Embryonic facial prominence (tissue), 1 donor: ENCODE measurements at regions not wholly inside any gene's neighbourhood (a gene's known extent, or its start where the extent isn't known, plus 50 kb on each side); places are given as distances from the start of the nearest gene placed in this dataset.

ENCODE experiments used
- DNase-seq: peaks from one replicate; pipeline ENCODE4 v3.0.0-alpha.2; 2016; ENCODE audit errors: extremely low spot score

- no peak for DNase-seq
Observed at GRCh38 chr3:103785537-103785936, 1350.7 kb downstream of the ZPLD1 start.

- no peak for DNase-seq
Observed at GRCh38 chr3:103786296-103786695, 1351.5 kb downstream of the ZPLD1 start.

GRCh38 chr3:103787164-103787871 lies 1352.5 kb downstream of the ZPLD1 start:
- no peak for DNase-seq

- no peak for DNase-seq
Observed at GRCh38 chr3:103787879-103788278, 1353.1 kb downstream of the ZPLD1 start.

- DNase-seq: no peak
Observed at GRCh38 chr3:103791786-103792515, 1357.1 kb downstream of the ZPLD1 start.

- no peak for DNase-seq
Observed at GRCh38 chr3:103794656-103795055, 1359.8 kb downstream of the ZPLD1 start.

- DNase-seq: no peak
Observed at GRCh38 chr3:103796068-103796467, 1361.3 kb downstream of the ZPLD1 start.

- no peak for DNase-seq
Observed at GRCh38 chr3:103803787-103804186, 1369.0 kb downstream of the ZPLD1 start.

GRCh38 chr3:103810167-103810566 lies 1375.4 kb downstream of the ZPLD1 start:
- DNase-seq: no peak

- no peak for DNase-seq
Observed at GRCh38 chr3:103813955-103814354, 1379.1 kb downstream of the ZPLD1 start.

DNA sequence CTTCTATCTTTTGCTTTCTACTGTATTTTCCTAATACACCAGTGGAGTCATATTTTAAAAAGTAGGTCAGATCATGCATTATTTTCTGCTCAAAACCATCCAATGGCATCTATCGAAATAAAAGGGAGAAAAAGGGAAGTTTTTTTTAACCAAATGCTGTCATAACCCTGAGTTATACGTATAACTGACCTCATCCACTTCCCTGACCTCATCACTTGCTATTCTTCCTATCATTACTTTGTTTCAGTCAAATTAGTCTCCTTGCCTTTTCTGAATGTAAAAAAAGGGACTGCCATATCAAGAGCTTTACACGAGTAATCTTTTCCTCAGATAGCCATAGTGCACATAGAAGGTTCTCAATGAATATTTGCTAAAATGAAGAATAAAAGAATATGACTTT lies 1383.6 kb downstream of the ZPLD1 start:
- DNase-seq: no peak

DNA sequence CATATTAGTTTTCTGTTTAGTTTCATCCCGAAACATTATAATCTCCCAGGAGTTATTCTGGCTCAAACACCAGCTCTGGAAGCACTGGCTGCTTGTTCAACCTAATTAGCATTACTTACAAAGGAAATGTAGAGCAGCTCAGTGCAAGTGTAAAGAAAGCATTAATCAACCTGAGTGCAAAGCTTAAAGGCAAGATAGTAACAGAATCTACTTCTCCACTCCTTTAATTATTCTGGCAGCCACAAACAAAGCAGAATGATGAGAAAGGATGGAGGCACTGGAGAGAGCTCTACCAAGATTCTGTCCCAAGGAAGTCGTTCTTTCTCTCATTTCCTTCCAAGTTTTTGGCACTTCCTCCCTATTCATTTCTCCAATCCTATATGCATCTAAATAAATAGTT lies 1384.0 kb downstream of the ZPLD1 start:
- DNase-seq: no peak

- DNase-seq: no peak
Observed at GRCh38 chr3:103825586-103825985, 1390.8 kb downstream of the ZPLD1 start.

DNA sequence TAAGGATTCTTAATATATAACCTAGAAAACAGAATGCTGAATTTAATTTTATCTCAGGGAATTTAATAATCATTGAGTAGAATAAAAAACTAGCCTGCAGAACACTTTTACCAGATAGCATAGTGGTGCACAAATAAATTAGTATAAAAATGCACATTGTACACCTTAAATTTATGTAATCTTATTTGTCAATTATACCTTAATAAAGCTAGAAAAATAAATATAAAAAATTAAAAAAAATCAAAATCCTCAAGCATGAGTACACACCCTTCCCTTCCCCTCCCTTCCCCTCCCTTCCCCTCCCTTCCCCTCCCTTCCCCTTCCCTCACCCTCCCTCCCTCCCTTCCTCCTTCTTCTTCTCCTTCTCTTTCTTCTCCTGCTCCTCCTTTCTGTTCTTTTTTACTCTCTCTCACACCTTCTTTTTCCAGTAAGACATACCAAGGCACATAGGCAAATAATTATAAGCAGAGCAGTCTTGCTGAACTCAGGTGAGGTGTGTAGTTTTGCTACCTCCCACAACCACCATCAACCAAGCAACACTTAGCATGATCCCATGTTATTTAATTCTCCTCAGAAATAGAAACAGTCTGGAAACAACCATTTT lies 1395.0 kb downstream of the ZPLD1 start:
- DNase-seq: no peak

DNA sequence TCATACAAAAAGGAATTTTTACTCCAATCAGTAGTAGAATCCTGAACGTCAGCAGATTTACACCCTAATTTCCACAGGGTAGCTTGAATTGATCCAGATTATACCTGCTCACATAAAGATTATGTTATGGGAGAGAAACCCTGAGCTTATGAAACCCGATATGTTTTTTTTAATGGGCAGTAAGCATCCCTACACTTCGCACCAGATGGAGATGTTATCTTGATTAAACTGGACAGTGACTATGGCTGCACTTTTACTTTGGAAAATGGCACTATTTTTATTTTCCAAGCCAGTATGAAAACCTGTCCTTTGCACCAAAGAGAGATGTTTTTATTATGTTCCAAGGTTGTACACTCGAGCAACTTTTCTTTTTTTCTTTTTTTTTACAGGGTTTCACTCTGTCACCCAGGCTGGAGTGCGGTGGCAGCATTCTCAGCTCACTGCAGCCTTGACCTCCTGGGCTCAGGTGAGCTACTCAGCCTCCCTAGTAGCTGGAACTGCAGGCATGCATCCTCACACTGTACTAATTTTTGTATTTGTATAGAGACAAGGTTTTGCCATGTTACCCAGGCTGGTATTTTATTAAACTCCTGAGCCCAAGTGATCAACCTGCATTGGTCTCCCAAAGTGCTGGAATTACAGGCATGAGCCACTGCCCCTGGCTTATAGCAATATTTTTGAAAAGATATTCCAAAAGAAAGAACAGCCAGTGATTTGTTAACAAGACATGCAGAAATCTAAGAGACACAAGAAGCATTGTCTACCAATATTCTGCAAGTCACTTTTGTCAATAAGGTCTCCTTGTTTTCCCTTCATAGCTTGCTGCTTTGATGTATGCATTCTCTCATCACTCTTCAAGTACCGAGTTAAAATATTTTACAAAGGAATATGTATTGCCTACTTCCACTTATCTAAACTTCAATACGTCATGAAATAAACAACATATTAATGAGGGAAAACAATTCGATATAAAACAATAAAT lies 1412.6 kb downstream of the ZPLD1 start:
- no peak for DNase-seq

- DNase-seq: no peak
Observed at GRCh38 chr3:103851793-103852192, 1417.0 kb downstream of the ZPLD1 start.

GRCh38 chr3:103862415-103862814 lies 1427.6 kb downstream of the ZPLD1 start:
- no peak for DNase-seq

- no peak for DNase-seq
Observed at GRCh38 chr3:103863381-103863780, 1428.6 kb downstream of the ZPLD1 start.

- no peak for DNase-seq
Observed at GRCh38 chr3:103866113-103866512, 1431.3 kb downstream of the ZPLD1 start.

DNA sequence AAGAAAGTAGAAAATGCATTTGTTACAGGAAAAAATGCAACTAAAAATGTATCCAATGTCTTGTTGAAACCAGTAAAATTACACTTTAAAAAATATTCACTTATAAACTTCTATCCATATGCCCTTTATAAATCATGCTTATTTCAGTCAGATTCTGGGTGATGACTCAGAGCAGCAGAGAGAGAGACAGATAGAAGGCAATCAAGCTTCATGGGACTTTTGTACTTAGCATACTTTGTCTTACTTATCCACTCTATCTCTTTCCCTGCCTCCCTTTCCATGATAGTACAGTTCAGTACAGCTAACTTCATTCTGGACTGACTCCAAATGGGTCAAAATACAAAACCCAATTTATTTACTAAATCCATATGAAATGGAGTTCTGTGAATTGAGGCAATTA lies 1438.2 kb downstream of the ZPLD1 start:
- no peak for DNase-seq

DNA sequence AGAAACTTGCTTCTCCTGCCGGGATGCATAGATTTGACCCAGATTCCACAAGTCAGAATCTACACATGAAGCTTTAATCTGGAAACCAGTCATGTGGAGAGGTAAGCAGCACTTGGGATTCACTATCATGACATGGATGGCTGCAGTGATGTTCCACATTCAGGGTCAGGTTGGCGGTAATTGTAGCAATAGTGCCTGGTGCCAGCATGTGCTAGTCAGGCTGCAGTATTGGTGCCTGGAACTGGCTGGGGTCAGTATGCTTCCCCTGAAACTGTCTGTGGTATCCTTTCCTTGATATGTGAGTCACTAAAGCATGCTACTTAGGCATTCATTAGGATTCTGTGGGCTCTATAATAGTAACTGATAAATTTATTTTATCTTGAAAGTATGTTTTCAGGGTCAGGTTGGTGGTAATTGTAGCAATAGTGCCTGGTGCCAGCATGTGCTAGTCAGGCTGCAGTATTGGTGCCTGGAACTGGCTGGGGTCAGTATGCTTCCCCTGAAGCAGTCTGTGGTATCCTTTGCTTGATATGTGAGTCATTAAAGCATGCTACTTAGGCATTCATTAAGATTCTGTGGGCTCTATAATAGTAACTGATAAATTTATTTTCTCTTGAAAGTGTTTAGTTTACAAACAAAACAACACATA lies 1439.2 kb downstream of the ZPLD1 start:
- DNase-seq: no peak
